Coronary artery (tissue), 2 donors: ENCODE measurements at regions not wholly inside any gene's neighbourhood (a gene's known extent, or its start where the extent isn't known, plus 50 kb on each side); places are given as distances from the start of the nearest gene placed in this dataset.

Source experiments
- DNase-seq: peaks from one replicate; pipeline ENCODE4 v3.0.0-alpha.2; 2017; ENCODE audit warnings: low spot score
- H3K27ac ChIP-seq, 2 donors: fragments of 200-600 bp; sonication (generic); one replicate each; pipeline ENCODE4 v1.5.1; 2016 to 2019
- H3K4me3 ChIP-seq: fragments of 200-600 bp; sonication (generic); 2 replicates; pipeline ENCODE4 v1.5.1; 2016; ENCODE audit warnings: mild to moderate bottlenecking, moderate library complexity
- CTCF ChIP-seq: fragments of 200-600 bp; sonication (generic); IDR thresholded peaks from one replicate; pipeline ENCODE4 v1.5.1; 2019; ENCODE audit warnings: antibody characterized with exemption

GRCh38 chr17:73943416-73944110 lies 259.9 kb upstream of the RPL38 start:
- TF ChIP-seq CTCF: no peak
- H3K27ac ChIP-seq: no peak overlapping the region
- DNase-seq: no peak
- H3K4me3 ChIP-seq: no peak overlapping the region

- no peak for TF ChIP-seq CTCF
- no peak overlapping the region for H3K27ac ChIP-seq
- no peak for DNase-seq
- no peak overlapping the region for H3K4me3 ChIP-seq
Observed at GRCh38 chr17:73944366-73944765, 259.1 kb upstream of the RPL38 start.

- TF ChIP-seq CTCF: no peak
- H3K27ac ChIP-seq: no peak overlapping the region
Observed at GRCh38 chr17:73947281-73947965, 256.1 kb upstream of the RPL38 start.

DNA sequence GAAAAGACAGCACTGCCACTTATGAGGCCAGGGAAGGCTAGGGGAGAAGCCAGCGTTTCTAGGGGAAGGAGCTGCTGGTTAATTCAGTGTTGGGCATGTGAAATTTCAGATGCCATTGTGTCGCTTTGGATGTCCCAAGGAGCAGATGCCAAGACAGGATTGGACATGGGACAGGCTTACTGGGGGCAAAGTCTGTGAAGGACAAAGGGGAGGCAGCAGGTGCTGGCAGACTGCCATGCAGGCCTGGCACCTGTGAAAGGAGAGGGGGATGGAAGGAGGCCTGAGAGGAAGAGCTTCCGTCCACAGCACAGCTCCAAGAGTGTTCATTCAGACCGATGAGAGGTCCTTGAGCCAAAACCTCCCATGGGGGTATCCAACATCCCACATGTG lies 255.5 kb upstream of the RPL38 start:
- DNase-seq: no peak
- Histone ChIP-seq H3K4me3 (no peak overlapping the region), H3K27ac (no peak overlapping the region)
- TF ChIP-seq CTCF: no peak

More at GRCh38 chr17:73947281-73947965, 256.1 kb upstream of the RPL38 start:
- DNase-seq: no peak
- no peak overlapping the region for H3K4me3 ChIP-seq

DNA sequence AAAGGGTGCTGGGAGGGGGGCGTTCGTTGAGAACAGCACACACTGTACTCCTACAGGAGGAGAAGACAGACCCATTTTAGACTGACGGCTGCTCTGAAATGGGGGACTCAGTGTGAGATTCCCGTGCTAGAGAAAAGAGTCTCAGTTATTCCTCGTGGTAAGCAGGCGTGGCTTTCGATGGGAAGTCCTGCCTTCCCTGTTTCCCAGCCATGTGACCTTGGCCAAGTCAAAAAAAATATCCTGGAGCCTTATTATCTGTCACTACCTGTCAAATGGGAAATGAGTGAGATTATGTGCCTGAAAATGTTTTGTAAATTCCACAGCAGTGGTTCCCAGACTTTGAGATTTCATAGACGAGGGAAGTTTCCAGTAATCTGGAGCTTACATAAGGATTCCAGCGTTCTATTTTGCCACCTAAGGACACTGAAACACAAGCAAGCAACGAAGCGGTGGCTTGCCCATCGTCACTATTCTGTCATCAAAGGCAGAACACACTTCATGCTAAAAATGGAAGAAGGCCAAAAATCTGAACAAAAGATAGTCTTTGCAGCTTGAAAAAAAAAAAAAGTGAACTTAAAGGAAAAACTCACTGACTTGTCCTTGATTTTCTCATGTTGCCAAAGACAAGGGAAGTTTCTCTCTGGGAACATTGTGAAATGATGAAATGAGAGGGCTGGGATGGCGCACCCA lies 253.4 kb upstream of the RPL38 start:
- no peak for DNase-seq
- Histone ChIP-seq H3K27ac (no peak overlapping the region), H3K4me3 (no peak overlapping the region)
- no peak for TF ChIP-seq CTCF

GRCh38 chr17:73950593-73950914 lies 252.9 kb upstream of the RPL38 start:
- DNase-seq: no peak
- no peak for TF ChIP-seq CTCF
- Histone ChIP-seq H3K27ac (no peak overlapping the region), H3K4me3 (no peak overlapping the region)
